PFSK-1 (cell line): ENCODE measurements at regions not wholly inside any gene's neighbourhood (a gene's known extent, or its start where the extent isn't known, plus 50 kb on each side); places are given as distances from the start of the nearest gene placed in this dataset.

Source experiments
- FOXP2 ChIP-seq: optimal IDR thresholded peaks from 2 replicates; pipeline ENCODE3; 2011; ENCODE audit warnings: borderline replicate concordance, control low read depth, inconsistent platforms; ENCODE audit not compliant: insufficient read depth; ENCODE audit errors: extremely low read length, extremely low read depth
- POLR2AphosphoS5 ChIP-seq: IDR thresholded peaks from 2 replicates; pipeline ENCODE4 v1.6.1; 2012; ENCODE audit warnings: low read depth, mild to moderate bottlenecking, control low read depth, low read length, moderate library complexity
- SIN3A ChIP-seq: IDR thresholded peaks from 2 replicates; pipeline ENCODE4 v1.6.1; 2012; ENCODE audit warnings: mild to moderate bottlenecking, low read length, moderate library complexity, borderline replicate concordance; ENCODE audit not compliant: insufficient read depth
- TAF1 ChIP-seq: IDR thresholded peaks from 2 replicates; pipeline ENCODE4 v1.6.1; 2012; ENCODE audit warnings: low read length, control low read depth, borderline replicate concordance; ENCODE audit not compliant: insufficient read depth
- TF ChIP-seq, protein P1 (sequence below), 2 experiments: IDR thresholded peaks; 2 replicates each; pipeline versions ENCODE4 v1.6.1 to v1.8.0; 2011 to 2012; ENCODE audit warnings: low read depth in 2 of 2, low read length in 2 of 2, control low read depth in 1 of 2, inconsistent platforms in 1 of 2, mild to moderate bottlenecking in 1 of 2, moderate library complexity in 1 of 2; ENCODE audit not compliant: insufficient read depth in 1 of 2

DNA sequence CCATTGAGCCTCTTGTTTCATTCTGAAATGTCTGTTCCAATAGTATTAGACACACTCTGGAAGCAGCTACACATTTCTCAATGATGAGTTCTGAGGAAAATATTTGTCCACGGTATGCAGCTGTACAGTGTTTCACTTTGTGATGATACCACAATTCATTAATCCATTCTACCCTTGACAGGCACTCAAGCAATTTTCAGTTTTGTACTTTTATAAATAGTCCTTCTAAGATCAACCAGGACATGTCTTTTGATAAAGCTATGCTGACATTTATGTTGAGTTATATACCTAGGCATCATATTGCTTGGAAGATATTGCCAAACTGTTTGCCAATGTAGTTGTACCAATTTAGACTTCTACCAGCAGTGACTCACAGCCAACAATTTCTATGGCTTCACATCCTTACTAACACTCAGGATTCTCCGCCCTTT is 165.1 kb upstream of the COL8A1 start:
- TF ChIP-seq, protein P1, sequence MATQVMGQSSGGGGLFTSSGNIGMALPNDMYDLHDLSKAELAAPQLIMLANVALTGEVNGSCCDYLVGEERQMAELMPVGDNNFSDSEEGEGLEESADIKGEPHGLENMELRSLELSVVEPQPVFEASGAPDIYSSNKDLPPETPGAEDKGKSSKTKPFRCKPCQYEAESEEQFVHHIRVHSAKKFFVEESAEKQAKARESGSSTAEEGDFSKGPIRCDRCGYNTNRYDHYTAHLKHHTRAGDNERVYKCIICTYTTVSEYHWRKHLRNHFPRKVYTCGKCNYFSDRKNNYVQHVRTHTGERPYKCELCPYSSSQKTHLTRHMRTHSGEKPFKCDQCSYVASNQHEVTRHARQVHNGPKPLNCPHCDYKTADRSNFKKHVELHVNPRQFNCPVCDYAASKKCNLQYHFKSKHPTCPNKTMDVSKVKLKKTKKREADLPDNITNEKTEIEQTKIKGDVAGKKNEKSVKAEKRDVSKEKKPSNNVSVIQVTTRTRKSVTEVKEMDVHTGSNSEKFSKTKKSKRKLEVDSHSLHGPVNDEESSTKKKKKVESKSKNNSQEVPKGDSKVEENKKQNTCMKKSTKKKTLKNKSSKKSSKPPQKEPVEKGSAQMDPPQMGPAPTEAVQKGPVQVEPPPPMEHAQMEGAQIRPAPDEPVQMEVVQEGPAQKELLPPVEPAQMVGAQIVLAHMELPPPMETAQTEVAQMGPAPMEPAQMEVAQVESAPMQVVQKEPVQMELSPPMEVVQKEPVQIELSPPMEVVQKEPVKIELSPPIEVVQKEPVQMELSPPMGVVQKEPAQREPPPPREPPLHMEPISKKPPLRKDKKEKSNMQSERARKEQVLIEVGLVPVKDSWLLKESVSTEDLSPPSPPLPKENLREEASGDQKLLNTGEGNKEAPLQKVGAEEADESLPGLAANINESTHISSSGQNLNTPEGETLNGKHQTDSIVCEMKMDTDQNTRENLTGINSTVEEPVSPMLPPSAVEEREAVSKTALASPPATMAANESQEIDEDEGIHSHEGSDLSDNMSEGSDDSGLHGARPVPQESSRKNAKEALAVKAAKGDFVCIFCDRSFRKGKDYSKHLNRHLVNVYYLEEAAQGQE (IDR thresholded peaks at IDR 0.05; ENCODE audit: insufficient read depth in 1 of 2, low read depth in 2 of 2, low read length in 2 of 2), result no peak
- TF ChIP-seq POLR2AphosphoS5, result no peak

DNA sequence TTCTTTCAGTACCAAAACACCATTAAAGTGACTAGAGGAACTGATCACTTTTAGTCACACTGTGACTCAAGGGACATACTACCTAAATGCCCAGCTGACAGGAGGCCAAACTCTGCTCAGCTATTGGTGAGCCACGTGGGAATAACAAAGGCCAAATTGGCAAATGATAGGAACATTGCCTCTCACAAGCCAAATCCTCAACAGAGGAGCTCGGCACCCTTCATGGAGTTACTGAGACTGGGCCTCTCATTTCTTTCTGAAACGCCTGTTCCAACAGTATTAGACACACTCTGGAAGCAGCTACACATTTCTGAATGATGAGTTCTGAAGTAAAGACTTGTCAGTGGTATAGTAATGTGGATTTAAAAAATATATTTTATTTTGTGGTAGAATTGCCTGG is 166.0 kb upstream of the COL8A1 start:
- TF ChIP-seq FOXP2, result no peak
- no peak for TF ChIP-seq TAF1
- no peak for TF ChIP-seq POLR2AphosphoS5
- no peak for TF ChIP-seq SIN3A
- TF ChIP-seq, protein P1 (IDR thresholded peaks at IDR 0.05; ENCODE audit: insufficient read depth in 1 of 2, low read depth in 2 of 2, low read length in 2 of 2), result no peak

DNA sequence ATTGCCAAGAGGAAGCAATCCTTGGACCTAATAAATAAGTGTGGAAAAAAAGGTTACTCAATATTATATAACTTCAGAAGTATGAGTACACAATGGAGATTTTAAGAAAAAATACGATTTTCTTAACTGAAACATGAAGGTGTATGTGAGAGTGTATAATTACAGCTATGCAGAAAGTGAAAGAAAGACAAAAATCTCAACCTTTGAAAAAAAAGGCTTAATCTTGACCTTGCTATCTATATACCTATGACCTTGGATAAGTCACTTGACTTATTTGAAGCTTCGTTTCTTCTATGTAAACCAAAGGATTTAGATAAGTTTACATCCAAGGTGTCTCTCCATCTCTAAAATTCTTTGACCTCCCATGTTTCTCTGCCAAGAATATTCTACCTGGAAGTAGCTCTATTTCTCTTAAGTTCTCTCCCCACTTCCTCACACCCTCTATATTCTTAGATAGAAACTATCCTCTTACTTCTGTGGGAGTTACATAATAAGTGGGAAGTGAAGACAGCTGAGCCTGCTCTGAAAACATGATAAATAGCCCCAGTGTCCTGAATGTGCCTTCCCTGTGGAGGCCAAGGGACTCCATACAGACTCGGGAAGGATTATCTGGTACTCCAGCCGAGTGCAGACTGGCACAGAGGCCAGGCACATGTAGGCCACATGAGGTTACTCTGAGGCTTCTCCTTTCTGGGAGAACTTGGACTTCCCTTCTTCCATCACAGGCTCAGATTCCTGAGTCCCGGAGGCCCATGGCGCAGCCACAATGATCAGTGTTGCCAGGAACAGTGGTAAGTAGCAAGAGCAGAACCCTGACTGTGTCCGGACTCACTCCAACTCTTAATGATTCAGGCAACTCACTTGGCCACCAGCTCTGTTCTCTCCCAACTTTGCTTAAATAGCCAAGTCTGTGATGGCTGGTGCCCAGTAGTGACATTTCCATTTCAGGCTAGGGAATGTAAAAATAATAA is 166.8 kb upstream of the COL8A1 start:
- no peak for TF ChIP-seq SIN3A
- TF ChIP-seq, protein P1 (IDR thresholded peaks at IDR 0.05; ENCODE audit: insufficient read depth in 1 of 2, low read depth in 2 of 2, low read length in 2 of 2), result no peak
- no peak for TF ChIP-seq FOXP2
- no peak for TF ChIP-seq POLR2AphosphoS5
- TF ChIP-seq TAF1, result no peak

DNA sequence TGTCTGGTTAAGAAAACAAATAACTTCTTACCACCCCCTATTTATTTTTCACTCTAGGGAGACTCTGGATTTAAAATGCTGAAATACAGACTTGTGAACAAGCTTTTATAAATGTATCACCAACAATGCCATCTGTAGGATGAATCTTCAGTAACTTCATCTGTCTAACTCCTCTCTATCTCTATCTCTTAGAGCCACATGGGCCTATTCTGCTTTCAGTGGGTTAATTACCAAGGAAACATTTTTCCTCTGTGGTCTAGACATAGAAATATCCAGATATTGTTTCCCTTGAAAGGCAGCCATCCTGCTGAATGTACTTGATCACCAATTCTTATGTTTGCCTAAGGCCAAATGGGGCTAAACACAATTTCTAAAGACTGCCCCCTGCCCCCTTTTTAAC is 167.6 kb upstream of the COL8A1 start:
- TF ChIP-seq SIN3A (no peak), FOXP2 (no peak), TAF1 (no peak), POLR2AphosphoS5 (no peak)
- TF ChIP-seq, protein P1 (IDR thresholded peaks at IDR 0.05; ENCODE audit: insufficient read depth in 1 of 2, low read depth in 2 of 2, low read length in 2 of 2), result no peak

DNA sequence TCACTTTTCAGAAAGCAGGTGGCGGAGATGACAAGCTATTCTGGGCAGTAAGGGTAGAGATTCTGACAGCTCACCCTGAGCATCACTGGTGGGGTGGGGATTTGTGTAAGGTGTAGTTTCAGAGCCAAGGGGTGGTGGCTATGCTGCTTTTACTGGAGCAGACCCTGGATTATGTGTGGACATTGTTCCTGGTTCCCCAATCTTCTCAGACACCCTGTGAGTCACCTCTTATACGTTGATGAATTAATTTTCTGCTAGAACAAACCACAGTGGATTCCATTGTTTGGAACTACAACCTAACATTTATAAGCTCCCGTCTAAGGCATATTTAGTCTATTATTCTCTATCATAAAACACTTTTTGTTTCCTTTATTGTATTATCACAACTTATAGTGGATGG is 169.5 kb upstream of the COL8A1 start:
- TF ChIP-seq SIN3A (no peak), TAF1 (no peak), POLR2AphosphoS5 (no peak), FOXP2 (no peak)
- TF ChIP-seq, protein P1 (IDR thresholded peaks at IDR 0.05; ENCODE audit: insufficient read depth in 1 of 2, low read depth in 2 of 2, low read length in 2 of 2), result no peak
